Thyroid gland (tissue), 4 donors: ENCODE measurements at regions not wholly inside any gene's neighbourhood (a gene's known extent, or its start where the extent isn't known, plus 50 kb on each side); places are given as distances from the start of the nearest gene placed in this dataset.

Source experiments
- CTCF ChIP-seq, 6 experiments: fragments of 200-600 bp in 3 of 6; fragments of 450-650 bp in 3 of 6; sonication (generic) in 3 of 6; IDR thresholded peaks; one replicate each; pipeline ENCODE4 v1.5.1; 2016 to 2019; ENCODE audit warnings: antibody characterized with exemption in 6 of 6, mild to moderate bottlenecking in 2 of 6, inconsistent platforms in 1 of 6, moderate library complexity in 1 of 6
- POLR2A ChIP-seq, 2 donors: fragments of 450-650 bp; IDR thresholded peaks; one replicate each; pipeline ENCODE4 v1.6.1; 2017; ENCODE audit warnings: antibody characterized with exemption in 2 of 2, mild to moderate bottlenecking in 2 of 2, moderate library complexity in 1 of 2

DNA sequence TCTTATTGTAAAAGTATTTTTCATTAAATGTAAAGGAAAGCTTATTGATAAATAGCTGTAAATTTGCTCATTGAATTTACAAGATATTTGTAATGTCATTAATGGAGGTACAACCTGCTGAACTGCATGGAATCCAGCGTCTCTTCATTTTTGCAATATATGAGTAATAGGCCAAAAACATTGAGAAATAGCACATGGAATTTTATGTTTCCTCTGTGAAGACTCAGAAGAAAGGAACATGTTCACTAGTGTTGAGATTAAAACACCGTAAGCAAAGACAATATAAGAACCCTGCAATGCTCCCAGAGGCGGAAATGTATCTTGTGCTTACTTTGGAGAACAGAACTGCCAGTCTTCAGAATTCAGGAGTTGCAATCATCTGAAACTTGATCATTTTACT lies 167.6 kb downstream of the ALDH1A2 start:
- TF ChIP-seq POLR2A (IDR thresholded peaks at IDR 0.05) (no peak), CTCF (IDR thresholded peaks at IDR 0.05) (no peak)
